ENCODE measurements at regions not wholly inside any gene's neighbourhood (a gene's known extent, or its start where the extent isn't known, plus 50 kb on each side); places are given as distances from the start of the nearest gene placed in this dataset.

DNA sequence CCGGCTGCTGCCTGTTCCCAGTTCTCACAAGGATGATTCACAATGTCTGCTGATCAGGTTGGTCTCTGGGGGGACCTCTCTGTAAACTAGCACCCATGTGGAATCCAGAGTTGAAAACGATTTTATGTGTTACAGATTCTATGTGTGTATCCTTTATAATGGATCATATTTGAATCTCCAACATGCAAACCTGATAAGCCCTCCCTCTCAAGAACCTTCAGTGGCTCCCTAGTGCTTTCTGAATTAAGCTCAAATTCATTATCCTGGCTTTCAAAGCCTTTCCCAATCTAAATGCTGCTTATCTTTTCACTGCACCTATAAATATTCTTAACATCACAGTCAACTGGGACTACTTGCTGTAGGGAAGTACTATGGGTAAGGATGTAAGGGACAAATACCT is 166.8 kb upstream of the USP24 start:
- TF ChIP-seq, protein P1, sequence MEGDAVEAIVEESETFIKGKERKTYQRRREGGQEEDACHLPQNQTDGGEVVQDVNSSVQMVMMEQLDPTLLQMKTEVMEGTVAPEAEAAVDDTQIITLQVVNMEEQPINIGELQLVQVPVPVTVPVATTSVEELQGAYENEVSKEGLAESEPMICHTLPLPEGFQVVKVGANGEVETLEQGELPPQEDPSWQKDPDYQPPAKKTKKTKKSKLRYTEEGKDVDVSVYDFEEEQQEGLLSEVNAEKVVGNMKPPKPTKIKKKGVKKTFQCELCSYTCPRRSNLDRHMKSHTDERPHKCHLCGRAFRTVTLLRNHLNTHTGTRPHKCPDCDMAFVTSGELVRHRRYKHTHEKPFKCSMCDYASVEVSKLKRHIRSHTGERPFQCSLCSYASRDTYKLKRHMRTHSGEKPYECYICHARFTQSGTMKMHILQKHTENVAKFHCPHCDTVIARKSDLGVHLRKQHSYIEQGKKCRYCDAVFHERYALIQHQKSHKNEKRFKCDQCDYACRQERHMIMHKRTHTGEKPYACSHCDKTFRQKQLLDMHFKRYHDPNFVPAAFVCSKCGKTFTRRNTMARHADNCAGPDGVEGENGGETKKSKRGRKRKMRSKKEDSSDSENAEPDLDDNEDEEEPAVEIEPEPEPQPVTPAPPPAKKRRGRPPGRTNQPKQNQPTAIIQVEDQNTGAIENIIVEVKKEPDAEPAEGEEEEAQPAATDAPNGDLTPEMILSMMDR (IDR thresholded peaks at IDR 0.05; ENCODE audit: low read depth, low read length, missing control alignments) = no peak
- DNase-seq (ENCODE audit: low read depth) = no peak
- in situ Hi-C loops (cut with HindIII; ENCODE audit: low sequenced_read_pairs) = no loop called here
- no peak overlapping the region for H3K4me3 ChIP-seq (ENCODE audit: low read depth, low read length)

- no peak overlapping the region for H3K4me3 ChIP-seq (ENCODE audit: low read depth, low read length)
- DNase-seq (ENCODE audit: low read depth) = no peak
- in situ Hi-C loops (cut with HindIII; ENCODE audit: low sequenced_read_pairs) = no loop called here
- TF ChIP-seq, protein P1 (IDR thresholded peaks at IDR 0.05; ENCODE audit: low read depth, low read length, missing control alignments) = no peak
These were observed 166.3 kb upstream of the USP24 start for GRCh38 chr1:55381491-55381890.

DNA sequence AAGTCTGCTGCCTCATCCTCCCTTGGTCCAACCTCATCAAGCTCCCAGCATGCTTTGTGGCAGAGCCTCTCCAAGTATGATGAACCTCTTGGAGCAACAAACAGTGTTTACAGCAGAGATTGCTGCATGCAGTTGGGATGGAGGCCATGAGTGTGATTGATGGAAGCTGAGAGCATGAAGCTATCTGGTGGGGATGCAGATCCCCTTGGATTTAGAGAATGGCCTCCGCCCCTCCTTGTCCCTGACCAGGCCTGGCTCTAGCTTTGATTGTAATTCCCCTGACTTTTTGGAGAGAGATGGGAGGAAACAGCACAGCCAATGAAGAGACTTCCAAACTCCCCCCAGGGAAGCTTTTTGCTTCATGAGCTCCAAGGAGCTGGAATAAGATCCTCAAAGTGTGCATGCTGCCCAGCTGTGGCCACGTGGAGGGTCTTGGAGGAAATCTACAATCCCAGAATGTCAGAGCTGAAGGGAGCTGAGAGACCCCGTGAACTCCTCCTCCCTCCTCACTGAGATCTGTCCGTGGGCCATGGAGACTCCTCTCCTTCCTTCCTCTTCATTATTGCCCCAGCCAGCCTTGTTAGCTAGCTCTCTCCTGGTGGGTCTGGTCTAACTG is 165.3 kb upstream of the USP24 start:
- H3K4me3 ChIP-seq (ENCODE audit: low read depth, low read length) = no peak overlapping the region
- in situ Hi-C loops (cut with HindIII; ENCODE audit: low sequenced_read_pairs) = no loop called here
- TF ChIP-seq, protein P1 (IDR thresholded peaks at IDR 0.05; ENCODE audit: low read depth, low read length, missing control alignments) = no peak
- no peak for DNase-seq (ENCODE audit: low read depth)

DNA sequence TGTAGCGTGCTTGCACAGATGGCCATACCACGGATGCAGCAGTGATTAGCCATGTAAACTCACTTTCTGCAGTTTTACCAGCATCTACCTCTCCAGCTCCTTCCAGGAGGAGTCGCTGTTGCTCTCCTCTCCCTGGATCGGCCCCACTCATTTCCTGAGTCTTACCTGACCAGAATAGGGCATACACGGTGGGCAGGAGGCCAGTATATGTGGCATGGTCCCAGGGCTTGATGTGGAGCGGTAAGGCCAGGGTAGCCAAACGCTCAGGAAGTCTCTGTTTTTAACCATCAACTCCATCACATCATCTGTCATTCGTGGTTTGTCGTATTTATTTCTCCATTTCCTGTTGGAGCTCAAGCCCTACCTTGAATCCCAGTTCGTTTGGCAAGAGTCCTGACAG is 163.4 kb upstream of the USP24 start:
- in situ Hi-C loops (cut with HindIII; ENCODE audit: low sequenced_read_pairs) = no loop called here
- no peak overlapping the region for H3K4me3 ChIP-seq (ENCODE audit: low read depth, low read length)
- TF ChIP-seq, protein P1 (IDR thresholded peaks at IDR 0.05; ENCODE audit: low read depth, low read length, missing control alignments) = peak; percentile 75
- DNase-seq (ENCODE audit: low read depth) = peak; percentile 44

DNA sequence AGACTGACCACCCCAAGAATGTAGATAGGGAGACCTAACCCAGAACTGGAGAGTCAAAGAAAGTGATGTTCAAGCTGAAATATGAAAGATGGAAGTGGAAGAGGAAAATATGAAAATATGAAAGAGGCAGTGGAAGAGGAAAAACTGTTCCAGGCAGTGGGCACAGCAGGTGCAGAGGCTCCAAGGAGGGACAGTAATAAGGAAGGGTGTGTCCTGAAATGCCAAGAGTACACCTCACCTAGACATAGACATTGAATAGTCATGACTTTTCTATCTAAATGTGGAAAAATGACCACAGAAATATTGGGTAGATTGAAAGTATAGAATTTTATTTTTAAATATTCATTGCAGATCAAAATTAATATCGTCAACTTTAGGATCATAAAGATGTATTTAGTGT is 161.7 kb upstream of the USP24 start:
- in situ Hi-C loops (cut with HindIII; ENCODE audit: low sequenced_read_pairs) = no loop called here
- no peak for DNase-seq (ENCODE audit: low read depth)
- TF ChIP-seq, protein P1 (IDR thresholded peaks at IDR 0.05; ENCODE audit: low read depth, low read length, missing control alignments) = no peak
- H3K4me3 ChIP-seq (ENCODE audit: low read depth, low read length) = no peak overlapping the region

DNA sequence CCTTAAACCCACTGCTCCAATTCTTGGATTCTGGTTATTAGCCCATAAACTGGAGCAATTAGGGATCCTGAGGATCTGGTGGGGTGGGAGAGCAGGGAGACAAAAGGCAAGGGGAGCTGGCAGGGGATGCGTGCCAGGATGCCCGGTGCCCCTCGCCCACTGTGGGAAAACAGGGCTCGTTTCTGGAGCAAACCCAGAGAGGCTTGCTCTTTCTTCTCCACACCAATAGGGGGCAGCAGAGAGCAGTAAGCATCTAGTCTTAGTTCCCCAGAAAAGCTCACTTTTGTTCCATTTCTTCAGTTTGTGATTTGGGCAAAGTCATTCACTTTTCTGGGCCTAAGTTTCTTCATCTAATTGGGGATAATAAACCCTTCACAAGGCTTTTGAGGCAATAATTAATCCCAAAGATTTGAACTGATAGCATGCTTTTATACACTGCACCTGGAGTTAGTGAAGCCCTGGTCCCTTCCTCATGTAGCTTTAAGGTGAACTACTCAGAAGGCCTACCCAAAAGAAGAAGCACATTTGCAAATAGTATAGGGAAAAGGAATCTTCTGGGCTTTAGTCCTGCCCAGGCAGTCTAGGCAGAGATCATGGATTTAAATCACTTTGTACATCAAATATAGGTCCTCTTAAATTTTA is 160.6 kb upstream of the USP24 start:
- H3K4me3 ChIP-seq (ENCODE audit: low read depth, low read length) = no peak overlapping the region
- in situ Hi-C loops (cut with HindIII; ENCODE audit: low sequenced_read_pairs) = no loop called here
- DNase-seq (ENCODE audit: low read depth) = peak; percentile 15
- TF ChIP-seq, protein P1 (IDR thresholded peaks at IDR 0.05; ENCODE audit: low read depth, low read length, missing control alignments) = peak; percentile 89

Measured in astrocyte of the cerebellum (primary cell).